DND-41 (cell line): ENCODE measurements at regions not wholly inside any gene's neighbourhood (a gene's known extent, or its start where the extent isn't known, plus 50 kb on each side); places are given as distances from the start of the nearest gene placed in this dataset.

Experiments used
- ATAC-seq: fragments of 200-7000 bp; cut with Tn5 transposase; 3 replicates; pipeline ENCODE4 v1.9.1; 2021; ENCODE audit warnings: low read depth; ENCODE audit not compliant: insufficient read depth
- DNase-seq: peaks from one replicate; pipeline ENCODE4 v3.0.0-alpha.2; 2020
- H2AFZ ChIP-seq: 2 replicates; pipeline ENCODE4 v1.6.0; 2012; ENCODE audit warnings: low read depth, low read length
- H3K27ac ChIP-seq: 2 replicates; pipeline ENCODE4 v1.5.1; 2012; ENCODE audit warnings: low read length, inconsistent platforms
- H3K27me3 ChIP-seq: fragments of 200-600 bp; sonication (generic); 2 replicates; pipeline ENCODE4 v1.6.0; 2012; ENCODE audit warnings: low read length, mild to moderate bottlenecking, inconsistent platforms; ENCODE audit not compliant: insufficient read depth, poor library complexity
- H3K36me3 ChIP-seq: 2 replicates; pipeline ENCODE4 v1.5.1; 2012; ENCODE audit warnings: low read length, inconsistent platforms; ENCODE audit not compliant: insufficient read depth
- H3K4me1 ChIP-seq: 2 replicates; pipeline ENCODE4 v1.5.1; 2012; ENCODE audit warnings: mild to moderate bottlenecking, low read length; ENCODE audit not compliant: insufficient read depth
- H3K4me2 ChIP-seq: 2 replicates; pipeline ENCODE4 v1.6.0; 2012; ENCODE audit warnings: mild to moderate bottlenecking, moderate library complexity, low read length, inconsistent platforms; ENCODE audit not compliant: insufficient read depth
- H3K4me3 ChIP-seq, 2 experiments: fragments of 200-600 bp in 1 of 2; shearing (Covaris generic) in 1 of 2; 2 replicates each; pipeline ENCODE4 v1.5.1; 2012 to 2016; ENCODE audit warnings: inconsistent platforms in 2 of 2, low read length in 2 of 2, mild to moderate bottlenecking in 2 of 2, low read depth in 1 of 2, moderate library complexity in 1 of 2
- H3K79me2 ChIP-seq: 2 replicates; pipeline ENCODE4 v1.6.0; 2012; ENCODE audit warnings: low read length, inconsistent platforms; ENCODE audit not compliant: insufficient read depth
- H3K9ac ChIP-seq: 2 replicates; pipeline ENCODE4 v1.6.0; 2012; ENCODE audit warnings: low read depth, mild to moderate bottlenecking, inconsistent platforms, low read length, moderate library complexity
- H3K9me3 ChIP-seq: 2 replicates; pipeline ENCODE4 v1.5.1; 2012; ENCODE audit warnings: low read length, moderate library complexity, mild to moderate bottlenecking, inconsistent platforms; ENCODE audit not compliant: insufficient read depth, severe bottlenecking
- H4K20me1 ChIP-seq: 2 replicates; pipeline ENCODE4 v1.6.0; 2012; ENCODE audit warnings: low read length; ENCODE audit not compliant: insufficient read depth
- EZH2 ChIP-seq: IDR thresholded peaks from 3 replicates; pipeline ENCODE4 v1.6.1; 2012; ENCODE audit warnings: borderline replicate concordance, low read depth, mild to moderate bottlenecking, moderate library complexity, low read length, inconsistent platforms; ENCODE audit not compliant: severe bottlenecking
- TF ChIP-seq, protein P1 (sequence below): IDR thresholded peaks from 2 replicates; pipeline ENCODE4 v1.5.1; 2012; ENCODE audit warnings: borderline replicate concordance, low read length, moderate library complexity, mild to moderate bottlenecking; ENCODE audit not compliant: poor library complexity, severe bottlenecking; ENCODE audit errors: extremely low read depth

DNA sequence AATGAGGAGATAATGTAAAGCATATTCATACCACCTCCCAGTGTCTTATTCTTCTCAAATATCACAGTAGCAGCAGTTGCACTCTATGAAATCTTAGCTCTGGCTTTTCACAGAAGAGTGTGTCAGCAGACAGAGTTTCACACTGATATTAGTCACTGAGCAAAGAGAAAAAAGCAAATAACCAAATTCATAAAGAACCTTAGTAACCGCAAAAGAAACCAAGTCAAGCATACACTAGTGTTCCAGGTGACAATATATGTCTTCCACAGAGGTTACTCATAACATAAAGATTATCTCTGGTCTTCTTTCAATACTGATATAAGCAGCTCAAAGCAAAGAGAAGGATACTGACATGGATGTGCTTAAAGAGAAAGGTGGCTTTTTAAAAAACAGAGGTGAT, 181.7 kb upstream of the EDNRA start:
- Histone ChIP-seq H3K4me1 (no peaks in the 10 kb centered on the region), H4K20me1 (no peaks in the 10 kb centered on the region), H3K4me3 (no peak overlapping the region), H2AFZ (no peak overlapping the region), H3K9ac (no peak overlapping the region), H3K27ac (no peak overlapping the region), H3K9me3 (no peaks in the 10 kb centered on the region), H3K27me3 (no peaks in the 10 kb centered on the region), H3K36me3 (no peaks in the 10 kb centered on the region), H3K4me2 (no peak overlapping the region), H3K79me2 (no peaks in the 10 kb centered on the region)
- ATAC-seq (no peak), DNase-seq (no peak)
- TF ChIP-seq EZH2: no peak
- TF ChIP-seq, protein P1, sequence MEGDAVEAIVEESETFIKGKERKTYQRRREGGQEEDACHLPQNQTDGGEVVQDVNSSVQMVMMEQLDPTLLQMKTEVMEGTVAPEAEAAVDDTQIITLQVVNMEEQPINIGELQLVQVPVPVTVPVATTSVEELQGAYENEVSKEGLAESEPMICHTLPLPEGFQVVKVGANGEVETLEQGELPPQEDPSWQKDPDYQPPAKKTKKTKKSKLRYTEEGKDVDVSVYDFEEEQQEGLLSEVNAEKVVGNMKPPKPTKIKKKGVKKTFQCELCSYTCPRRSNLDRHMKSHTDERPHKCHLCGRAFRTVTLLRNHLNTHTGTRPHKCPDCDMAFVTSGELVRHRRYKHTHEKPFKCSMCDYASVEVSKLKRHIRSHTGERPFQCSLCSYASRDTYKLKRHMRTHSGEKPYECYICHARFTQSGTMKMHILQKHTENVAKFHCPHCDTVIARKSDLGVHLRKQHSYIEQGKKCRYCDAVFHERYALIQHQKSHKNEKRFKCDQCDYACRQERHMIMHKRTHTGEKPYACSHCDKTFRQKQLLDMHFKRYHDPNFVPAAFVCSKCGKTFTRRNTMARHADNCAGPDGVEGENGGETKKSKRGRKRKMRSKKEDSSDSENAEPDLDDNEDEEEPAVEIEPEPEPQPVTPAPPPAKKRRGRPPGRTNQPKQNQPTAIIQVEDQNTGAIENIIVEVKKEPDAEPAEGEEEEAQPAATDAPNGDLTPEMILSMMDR: no peak

DNA sequence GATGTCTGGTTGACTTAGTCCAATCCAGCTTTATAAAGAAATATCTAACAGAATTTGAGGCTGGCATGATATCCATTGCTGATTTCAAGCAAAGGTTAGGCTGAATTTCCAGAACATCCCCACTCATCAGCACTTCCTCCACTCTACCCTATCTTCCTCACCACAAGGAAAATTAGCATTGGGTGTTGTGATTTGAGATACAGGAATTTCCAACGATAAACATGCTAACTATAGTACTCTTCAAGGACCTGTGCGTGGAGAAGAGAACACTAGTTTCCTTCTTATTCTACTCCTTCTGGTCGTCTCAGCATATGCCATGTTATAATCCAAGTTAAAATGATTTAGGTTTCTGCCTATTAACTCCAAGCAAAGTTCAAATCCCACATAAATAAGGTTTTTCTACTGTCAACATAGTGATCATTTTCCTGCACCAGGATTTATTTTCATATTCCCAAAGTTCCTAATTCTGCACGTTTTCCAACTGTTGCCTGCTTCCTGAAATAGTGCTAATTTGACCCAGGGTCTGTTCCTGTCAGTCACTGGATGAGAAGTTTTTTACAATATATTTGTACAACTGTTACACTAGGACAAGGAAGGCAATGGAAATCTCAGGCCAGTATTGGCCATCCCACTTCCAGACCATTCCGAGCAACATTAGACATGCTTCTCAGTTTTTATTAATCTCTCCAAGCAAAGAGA, 177.6 kb upstream of the EDNRA start:
- H3K27me3 ChIP-seq: no peaks in the 10 kb centered on the region
- TF ChIP-seq EZH2: no peak
- TF ChIP-seq, protein P1: no peak
- H3K36me3 ChIP-seq: no peaks in the 10 kb centered on the region
- no peaks in the 10 kb centered on the region for H4K20me1 ChIP-seq
- H2AFZ ChIP-seq: no peak overlapping the region
- no peaks in the 10 kb centered on the region for H3K79me2 ChIP-seq
- DNase-seq (no peak), ATAC-seq (no peak)
- no peaks in the 10 kb centered on the region for H3K9me3 ChIP-seq
- no peak overlapping the region for H3K4me2 ChIP-seq
- H3K27ac ChIP-seq: no peak overlapping the region
- H3K4me1 ChIP-seq: no peaks in the 10 kb centered on the region
- H3K4me3 ChIP-seq: no peak overlapping the region
- no peak overlapping the region for H3K9ac ChIP-seq

DNA sequence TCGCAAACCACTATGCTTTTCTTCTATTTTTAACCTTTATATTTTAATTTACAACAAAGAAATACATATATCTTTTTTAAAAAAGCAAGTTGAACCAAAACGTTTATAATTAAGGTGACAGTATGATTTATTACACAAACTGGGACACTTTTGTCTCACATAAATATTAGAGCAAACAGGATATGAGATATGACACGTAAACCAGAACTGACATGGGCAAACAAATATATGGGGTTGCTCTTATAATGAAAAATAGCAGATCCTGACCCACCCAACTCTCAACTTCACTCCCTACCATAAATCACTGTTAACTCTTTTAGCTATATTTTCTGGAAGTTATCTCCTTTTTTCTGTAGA, 177.0 kb upstream of the EDNRA start:
- Histone ChIP-seq H3K79me2 (no peaks in the 10 kb centered on the region), H3K4me1 (no peaks in the 10 kb centered on the region), H3K9ac (no peak overlapping the region), H2AFZ (no peak overlapping the region), H3K4me2 (no peak overlapping the region), H3K4me3 (no peak overlapping the region), H4K20me1 (no peaks in the 10 kb centered on the region), H3K27me3 (no peaks in the 10 kb centered on the region), H3K9me3 (no peaks in the 10 kb centered on the region), H3K27ac (no peak overlapping the region), H3K36me3 (no peaks in the 10 kb centered on the region)
- DNase-seq (no peak), ATAC-seq (no peak)
- TF ChIP-seq, protein P1: no peak
- no peak for TF ChIP-seq EZH2
